NCI-H2227 (cell line): ENCODE measurements at regions not wholly inside any gene's neighbourhood (a gene's known extent, or its start where the extent isn't known, plus 50 kb on each side); places are given as distances from the start of the nearest gene placed in this dataset.

Experiments used
- DNase-seq: peaks from one replicate; lab custom pipeline; 2025; ENCODE audit not compliant: unreplicated experiment; lab: John Stamatoyannopoulos, UW

DNA sequence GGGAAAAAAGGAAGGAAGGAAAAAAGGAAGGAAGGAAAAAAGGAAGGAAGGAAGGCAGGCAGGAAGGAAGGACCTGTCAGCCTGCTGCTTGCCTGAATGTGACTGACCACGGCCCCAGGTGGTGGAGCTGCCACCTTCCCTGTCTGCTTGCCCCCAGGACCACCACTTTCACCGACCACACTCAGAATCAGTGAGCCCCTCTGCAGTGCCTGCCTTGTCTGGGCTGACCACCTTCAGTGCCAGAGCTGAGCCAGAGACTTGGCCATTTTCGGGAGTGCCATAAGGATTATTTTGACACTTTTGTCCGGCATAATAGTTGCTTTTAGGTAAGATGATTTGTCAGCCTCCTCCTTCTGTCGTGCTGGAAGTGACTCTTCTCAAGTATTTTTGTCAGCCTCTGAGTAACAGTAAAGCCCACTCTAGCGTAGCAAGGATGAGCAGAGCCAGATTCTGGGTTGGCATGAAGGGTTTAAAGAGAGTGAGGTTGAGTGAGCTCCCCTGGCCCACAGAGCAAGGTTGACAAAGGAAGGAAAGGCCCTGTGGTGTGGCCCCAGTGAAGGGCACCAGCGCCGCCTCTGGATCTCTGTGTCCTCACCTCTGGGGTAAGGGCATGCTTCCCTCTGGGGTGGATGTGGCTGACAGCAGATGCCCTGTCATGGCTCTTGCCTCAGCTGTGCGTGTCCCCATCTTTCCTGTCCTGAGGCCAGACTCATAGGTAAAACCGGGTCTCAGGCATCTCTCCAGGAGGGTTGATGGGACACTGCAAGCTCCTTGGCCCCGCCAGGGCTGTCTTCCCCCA, 214.7 kb upstream of the FOXQ1 start:
- DNase-seq, result no peak

- no peak for DNase-seq
Measured at GRCh38 chr6:1094306-1094705, 217.6 kb upstream of the FOXQ1 start.

DNA sequence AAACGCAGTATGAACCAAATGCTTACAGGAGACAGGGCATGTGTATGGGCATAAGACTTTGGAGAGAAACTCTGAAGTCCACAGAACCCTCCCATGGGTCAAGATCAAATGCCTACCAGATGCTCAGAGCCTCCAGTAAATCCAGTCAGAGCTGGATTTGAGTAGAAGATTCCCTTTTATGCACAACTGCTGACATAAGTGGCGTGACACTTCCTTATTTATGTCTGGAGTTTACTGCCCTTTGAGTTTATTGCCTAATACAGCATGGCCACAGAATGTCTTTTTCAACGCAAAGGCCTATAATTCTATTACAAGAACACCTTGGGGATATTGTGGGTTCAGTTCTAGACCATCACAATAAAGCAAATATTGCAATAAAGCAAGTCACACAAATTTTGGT, 220.0 kb upstream of the FOXQ1 start:
- DNase-seq, result no peak

DNA sequence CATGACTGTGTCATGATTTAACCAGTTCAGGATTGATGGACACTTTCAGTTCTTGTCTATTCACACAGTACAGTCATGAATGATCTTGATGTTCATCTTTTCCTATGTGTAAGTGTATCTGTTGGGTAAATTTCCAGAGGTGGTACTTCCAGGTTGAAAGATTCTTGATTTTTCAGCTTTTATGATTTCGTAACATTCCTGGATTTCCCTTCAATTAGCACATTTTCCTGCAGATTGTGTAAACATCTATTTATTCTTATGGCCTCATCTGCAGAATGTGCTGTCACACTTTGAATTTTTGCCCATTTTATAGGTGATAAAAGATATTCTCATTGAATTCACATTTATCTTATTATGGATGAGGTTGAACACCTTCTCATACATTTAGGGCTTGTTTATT, 222.0 kb upstream of the FOXQ1 start:
- DNase-seq, result no peak

DNA sequence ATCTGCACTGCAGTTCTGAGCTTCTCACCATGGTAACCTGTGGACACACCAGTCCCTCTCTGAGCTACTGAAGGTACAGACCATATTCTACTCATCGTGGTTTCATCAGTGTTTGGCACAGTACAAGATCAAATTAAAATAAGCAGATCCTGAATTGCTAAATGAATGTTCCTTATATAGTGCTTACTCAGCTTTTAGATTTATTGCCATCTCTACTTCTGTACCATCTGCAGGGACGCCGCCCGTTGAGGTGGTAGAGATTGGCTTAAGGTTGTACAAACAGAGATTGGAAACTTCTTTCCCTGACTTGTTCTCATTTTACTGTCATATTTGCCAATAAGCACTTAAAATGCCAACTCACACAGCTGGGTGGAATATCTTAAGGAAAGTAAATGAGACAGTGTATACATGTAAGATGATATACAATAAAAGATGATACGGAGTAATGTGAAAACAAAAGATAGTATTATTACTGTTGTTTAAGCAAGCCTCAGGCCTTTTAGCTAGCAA, 223.4 kb upstream of the FOXQ1 start:
- no peak for DNase-seq

GRCh38 chr6:1087154-1087843, 224.6 kb upstream of the FOXQ1 start:
- DNase-seq, result no peak

DNA sequence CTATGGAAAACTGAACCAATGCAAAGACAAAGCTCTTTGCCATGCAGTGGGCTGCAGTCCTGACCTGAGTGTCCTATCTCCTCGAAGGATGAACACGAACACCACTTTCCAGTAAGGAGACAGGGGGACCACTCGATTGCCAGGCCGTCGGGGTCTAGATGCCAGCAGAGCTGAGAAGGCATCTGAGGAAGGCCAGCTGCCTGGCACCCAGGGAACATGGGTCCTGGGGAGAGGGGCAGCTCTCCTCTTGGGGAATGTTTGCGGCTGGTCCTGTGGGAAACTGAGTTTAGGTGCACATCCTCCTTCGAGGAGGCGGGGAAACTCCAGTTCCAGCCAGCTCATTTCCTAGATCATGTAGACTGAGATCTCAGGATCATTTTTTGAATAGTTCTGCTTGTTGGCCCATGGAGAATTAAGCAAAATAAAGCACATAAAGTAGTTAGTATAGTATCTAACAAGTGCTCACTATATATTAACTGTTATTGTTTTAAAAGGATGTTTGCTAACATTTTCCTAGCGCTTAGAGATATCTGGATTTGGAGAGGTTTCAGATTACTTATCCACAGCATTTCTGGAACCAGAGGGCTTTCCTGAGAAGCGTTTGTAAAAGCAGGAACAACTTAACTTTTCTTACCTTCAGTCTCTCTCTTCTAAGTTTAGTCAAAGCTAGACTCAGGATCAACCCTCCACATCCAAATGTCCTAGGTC, 225.3 kb upstream of the FOXQ1 start:
- DNase-seq, result no peak

- no peak for DNase-seq
Measured at GRCh38 chr6:1082285-1082935, 229.5 kb upstream of the FOXQ1 start.

DNA sequence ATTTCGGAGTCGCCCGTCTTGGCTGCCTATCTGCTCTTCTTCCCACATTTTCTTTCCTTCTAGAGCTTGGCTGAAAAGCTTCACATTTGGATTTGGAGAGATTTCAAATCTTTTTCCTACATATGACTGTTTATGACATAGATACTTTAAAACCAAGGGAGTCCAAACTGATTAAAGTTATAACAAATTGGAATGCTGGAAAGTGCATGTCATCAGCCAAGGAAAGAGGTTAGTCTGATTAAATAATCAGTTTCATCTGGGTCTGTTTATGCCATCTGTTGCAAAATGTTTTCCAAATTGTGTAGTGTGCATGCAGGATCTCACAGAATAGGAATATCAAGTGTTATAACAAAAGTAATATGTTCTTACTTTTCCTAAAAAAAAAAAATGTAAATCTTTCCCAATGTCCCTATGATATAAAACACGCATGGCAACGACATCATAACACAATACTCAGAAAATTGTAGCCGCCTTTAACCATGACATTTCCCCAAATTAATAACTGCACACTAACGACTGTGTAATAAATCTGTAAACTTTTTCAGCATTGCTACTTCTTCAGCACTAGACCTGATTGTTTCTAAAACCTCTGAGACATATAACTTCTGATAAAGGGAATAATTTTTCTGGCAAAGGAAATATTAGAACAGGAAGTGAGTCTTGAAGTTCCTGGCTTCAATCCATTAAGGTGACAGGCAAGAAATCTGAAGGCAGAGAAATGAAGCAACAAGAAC, 230.2 kb upstream of the FOXQ1 start:
- no peak for DNase-seq

DNA sequence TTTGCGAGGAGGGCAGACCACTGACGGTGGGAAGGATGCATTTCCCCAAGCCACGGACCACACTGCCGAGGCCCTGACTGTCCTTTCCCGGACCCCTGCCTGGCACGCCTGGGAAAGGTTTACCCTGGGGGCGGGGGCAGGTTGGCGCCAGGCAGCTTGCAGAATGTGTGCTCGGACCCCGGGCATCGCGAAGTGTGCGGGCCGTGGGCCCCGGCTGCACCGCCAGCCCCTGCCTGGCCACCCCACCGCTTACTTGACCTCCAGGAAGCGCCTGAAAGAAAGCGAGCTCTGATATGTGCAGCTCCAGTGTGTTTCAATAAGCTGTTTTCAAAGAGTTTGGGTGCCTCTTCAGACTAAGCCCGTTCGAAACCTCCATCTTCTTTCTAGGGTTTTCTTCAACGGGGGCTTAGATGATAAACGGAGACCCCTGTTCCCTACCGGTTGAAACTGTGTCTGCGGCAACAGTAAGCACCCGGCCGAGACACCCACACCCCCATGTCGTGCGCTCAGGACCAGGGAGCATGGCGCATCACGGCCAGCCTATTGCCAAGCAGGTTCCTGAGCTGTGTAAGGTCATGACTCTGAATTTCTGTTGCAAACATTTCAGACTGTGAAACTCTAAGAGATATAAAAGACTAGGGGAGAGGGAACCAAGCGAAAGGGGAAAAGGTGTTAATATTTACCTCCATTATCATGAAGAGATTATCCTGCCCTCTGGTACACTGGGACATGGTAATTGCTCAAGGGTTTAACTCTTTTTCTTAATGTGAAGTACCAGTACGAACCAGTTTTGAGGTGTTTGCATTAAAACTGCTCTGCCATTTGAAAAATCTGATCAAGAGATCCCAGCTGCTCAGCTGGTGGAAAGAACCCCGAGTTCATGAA, 231.2 kb upstream of the FOXQ1 start:
- DNase-seq, result no peak

DNA sequence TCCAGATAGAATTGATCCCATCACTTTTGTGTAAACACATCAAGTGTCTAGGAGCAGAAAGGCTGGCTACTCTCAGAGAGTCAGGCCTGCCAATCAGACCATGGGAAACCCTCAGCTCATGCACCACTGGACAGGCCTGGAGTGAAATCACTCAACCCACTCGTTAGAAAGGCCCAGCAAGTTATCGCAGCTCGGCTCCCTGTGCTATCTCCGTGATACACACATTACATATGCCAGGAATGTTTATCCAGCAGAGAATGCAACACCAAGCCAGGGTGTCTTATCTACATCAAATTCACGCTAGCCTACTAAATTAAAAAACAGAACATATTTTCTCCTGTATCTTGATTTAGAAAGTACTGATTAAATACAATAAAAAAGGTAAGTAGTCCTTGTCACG, 232.4 kb upstream of the FOXQ1 start:
- no peak for DNase-seq

- no peak for DNase-seq
Measured at GRCh38 chr6:1077478-1078416, 234.2 kb upstream of the FOXQ1 start.

DNA sequence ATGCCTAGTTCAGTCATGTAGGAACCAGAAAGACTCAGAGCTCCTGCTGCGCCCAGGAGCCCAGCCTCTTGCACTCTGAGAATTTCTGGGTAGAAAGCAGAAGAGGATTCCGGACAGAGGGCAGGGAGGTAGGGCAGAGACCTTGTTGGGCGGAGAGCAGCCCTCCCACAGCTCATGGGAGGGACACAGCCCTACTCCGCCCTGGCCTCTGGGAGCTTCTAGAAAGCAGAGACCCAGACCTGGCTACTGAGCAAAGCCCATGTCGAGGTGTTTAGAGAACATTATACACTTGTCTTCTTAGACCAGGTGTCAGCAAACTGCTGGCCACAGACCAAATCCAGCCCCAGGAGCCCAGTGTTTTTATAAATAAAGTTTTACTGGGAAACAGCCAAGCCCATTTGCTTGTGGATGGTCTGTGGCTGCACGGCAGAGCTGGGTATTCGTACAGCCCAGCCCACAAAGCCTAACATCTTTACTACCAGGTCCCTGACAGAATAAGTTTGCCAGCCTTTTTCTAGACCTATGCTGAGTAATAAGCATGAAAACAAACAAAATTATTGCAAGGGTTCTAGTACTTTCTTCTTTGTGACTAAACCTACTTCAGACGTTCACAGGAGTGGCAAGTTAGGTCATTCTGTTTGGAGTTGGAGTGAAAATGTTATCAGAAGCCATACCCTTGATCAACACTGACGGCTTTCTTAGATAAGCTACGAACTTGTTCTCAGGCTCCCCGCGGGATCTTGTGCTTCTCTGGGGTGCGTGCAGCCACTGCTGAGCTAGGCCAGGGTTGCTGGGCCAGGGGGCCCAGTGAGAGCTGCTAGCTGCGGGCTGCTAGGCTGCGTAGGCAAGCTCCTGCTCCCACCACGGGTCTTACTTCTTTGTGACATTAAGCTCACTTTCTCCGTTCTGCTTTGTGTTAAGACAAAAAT, 235.1 kb upstream of the FOXQ1 start:
- DNase-seq, result no peak

DNA sequence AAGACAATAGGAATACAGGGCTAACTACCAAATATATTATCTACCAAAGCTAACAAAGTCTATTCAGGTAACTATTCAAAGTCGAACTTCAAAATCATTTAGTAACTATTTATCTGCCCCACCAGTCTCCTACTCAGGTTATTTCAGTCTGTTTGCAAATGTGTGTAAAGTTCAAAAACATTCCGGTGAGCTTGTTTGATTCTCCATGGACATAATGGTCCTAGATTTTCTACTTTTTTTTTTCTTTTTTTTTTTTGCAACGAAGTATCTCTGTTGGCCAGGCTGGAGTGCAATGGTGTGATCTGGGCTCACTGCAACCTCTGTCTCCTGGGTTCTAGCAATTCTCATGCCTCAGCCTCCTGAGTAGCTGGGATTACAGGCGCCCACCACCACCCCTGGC, 236.0 kb upstream of the FOXQ1 start:
- DNase-seq, result no peak

- DNase-seq, result no peak
Measured at GRCh38 chr6:1075444-1075843, 236.5 kb upstream of the FOXQ1 start.

DNA sequence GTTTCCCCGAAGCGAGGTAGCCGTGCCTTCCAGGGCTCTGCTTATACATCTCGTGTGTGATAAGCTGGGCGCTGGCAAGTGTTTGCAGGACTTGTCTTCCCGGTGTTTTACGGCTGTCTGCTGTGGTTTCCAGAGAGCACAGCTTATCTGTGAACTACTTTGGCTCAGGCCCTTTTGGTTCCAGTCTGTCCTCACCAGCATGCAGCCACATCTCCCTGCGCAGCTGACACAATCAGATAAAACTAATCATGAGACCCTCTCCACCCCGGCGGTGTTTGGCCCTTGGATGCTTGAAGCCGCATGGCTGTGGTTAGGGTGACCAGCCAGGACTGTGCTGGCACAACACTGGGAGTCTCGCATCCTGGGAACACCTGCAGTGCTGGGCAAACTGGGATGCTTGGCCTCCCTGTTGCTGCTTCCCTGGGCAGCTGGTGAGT, 241.8 kb upstream of the FOXQ1 start:
- DNase-seq, result no peak

- no peak for DNase-seq
Measured at GRCh38 chr6:1068905-1069304, 243.0 kb upstream of the FOXQ1 start.
